Mucosa of stomach (tissue), 1 donor: ENCODE measurements at regions not wholly inside any gene's neighbourhood (a gene's known extent, or its start where the extent isn't known, plus 50 kb on each side); places are given as distances from the start of the nearest gene placed in this dataset.

Experiments
- H3K27me3 ChIP-seq: one replicate; pipeline ENCODE4 v1.7.0; 2013; ENCODE audit warnings: mild to moderate bottlenecking, low read length; ENCODE audit not compliant: control insufficient read depth, insufficient read depth
- H3K36me3 ChIP-seq: one replicate; pipeline ENCODE4 v1.7.0; 2013; ENCODE audit warnings: low read length; ENCODE audit not compliant: control insufficient read depth, insufficient read depth
- H3K4me1 ChIP-seq: one replicate; pipeline ENCODE4 v1.7.0; 2013; ENCODE audit warnings: mild to moderate bottlenecking, low read length; ENCODE audit not compliant: control insufficient read depth, insufficient read depth
- H3K4me3 ChIP-seq: one replicate; pipeline ENCODE4 v1.7.0; 2013; ENCODE audit warnings: low read length
- H3K9ac ChIP-seq: one replicate; pipeline ENCODE4 v1.7.0; 2013; ENCODE audit warnings: mild to moderate bottlenecking, low read length, moderate library complexity
- H3K9me3 ChIP-seq: one replicate; pipeline ENCODE4 v1.7.0; 2013; ENCODE audit warnings: mild to moderate bottlenecking, low read length, moderate library complexity; ENCODE audit not compliant: control insufficient read depth
- donor health status: Pancreatic carcinoma.

GRCh38 chr16:65728652-65729051, 606.8 kb upstream of the CDH11 start:
- no peaks in the 10 kb centered on the region for H3K36me3 ChIP-seq
- no peaks in the 10 kb centered on the region for H3K9me3 ChIP-seq
- H3K4me3 ChIP-seq: no peak overlapping the region
- H3K4me1 ChIP-seq: no peaks in the 10 kb centered on the region
- no peak overlapping the region for H3K9ac ChIP-seq
- H3K27me3 ChIP-seq: no peaks in the 10 kb centered on the region

DNA sequence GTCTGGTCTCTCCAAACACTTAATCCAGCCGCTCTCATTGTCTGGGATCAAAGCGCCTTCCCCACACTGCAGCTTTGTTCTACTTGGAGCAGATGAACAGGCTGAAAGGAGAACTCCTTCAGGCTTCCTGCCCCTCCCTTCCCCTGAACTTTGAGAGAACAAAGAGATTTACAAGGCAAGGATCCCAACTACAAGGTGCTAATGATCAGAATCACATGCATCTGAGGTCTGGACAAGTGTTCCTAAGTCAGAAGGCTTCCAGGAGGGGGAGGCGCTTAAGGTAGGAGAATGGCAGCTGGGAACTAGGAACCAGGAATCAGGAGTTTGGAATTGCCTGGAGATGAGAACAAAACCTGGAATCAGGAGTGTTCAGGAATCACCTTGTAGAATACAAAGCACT, 606.3 kb upstream of the CDH11 start:
- H3K4me3 ChIP-seq: no peak overlapping the region
- H3K4me1 ChIP-seq: no peaks in the 10 kb centered on the region
- no peaks in the 10 kb centered on the region for H3K36me3 ChIP-seq
- no peaks in the 10 kb centered on the region for H3K27me3 ChIP-seq
- H3K9me3 ChIP-seq: no peaks in the 10 kb centered on the region
- no peak overlapping the region for H3K9ac ChIP-seq

- no peaks in the 10 kb centered on the region for H3K27me3 ChIP-seq
- H3K9ac ChIP-seq: no peak overlapping the region
- H3K9me3 ChIP-seq: no peaks in the 10 kb centered on the region
- no peaks in the 10 kb centered on the region for H3K4me1 ChIP-seq
- no peak overlapping the region for H3K4me3 ChIP-seq
- H3K36me3 ChIP-seq: no peaks in the 10 kb centered on the region
Observed at GRCh38 chr16:65727534-65728137, 605.8 kb upstream of the CDH11 start.

DNA sequence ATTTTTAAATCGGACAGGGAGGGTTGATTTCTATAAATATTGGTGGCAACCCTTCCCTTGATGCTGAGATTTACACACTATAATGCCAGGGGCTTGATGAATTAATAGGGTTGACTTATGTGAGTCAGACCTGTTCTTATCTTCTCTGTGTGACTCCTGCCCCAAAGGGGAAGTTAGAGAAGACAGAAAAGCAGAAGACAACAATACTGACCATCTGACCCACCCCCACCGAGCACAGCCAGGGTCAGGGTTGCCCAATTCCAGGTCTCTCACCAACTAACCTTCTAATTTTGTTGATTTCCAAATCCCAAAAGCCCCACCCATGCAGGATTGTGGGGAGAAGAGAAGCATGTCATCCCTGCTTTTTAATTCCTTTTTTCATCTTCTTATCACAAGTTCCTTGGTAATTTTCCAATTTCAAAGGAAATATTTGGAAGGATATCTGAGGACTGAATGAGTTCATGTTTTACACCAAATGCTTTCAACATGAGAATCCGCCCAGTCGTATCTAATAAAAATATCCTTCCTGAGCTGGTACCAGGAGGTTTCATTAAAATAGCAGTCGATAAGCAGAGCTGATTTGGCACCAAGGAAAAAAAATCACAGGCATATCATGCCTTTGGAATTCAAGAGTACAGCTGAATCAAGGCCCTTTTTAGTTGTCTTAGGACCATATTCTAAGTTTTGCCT, 603.4 kb upstream of the CDH11 start:
- Histone ChIP-seq H3K9ac (no peak overlapping the region), H3K27me3 (no peaks in the 10 kb centered on the region), H3K4me3 (no peak overlapping the region)

GRCh38 chr16:65722429-65722828, 600.6 kb upstream of the CDH11 start:
- Histone ChIP-seq H3K4me1 (no peaks in the 10 kb centered on the region), H3K9ac (no peak overlapping the region), H3K9me3 (no peaks in the 10 kb centered on the region), H3K4me3 (no peak overlapping the region), H3K27me3 (no peaks in the 10 kb centered on the region), H3K36me3 (no peaks in the 10 kb centered on the region)

More for the DNA sequence above, 603.4 kb upstream of the CDH11 start:
- H3K4me1 ChIP-seq: no peaks in the 10 kb centered on the region
- no peaks in the 10 kb centered on the region for H3K9me3 ChIP-seq
- H3K36me3 ChIP-seq: no peaks in the 10 kb centered on the region

- H3K9me3 ChIP-seq: no peaks in the 10 kb centered on the region
- H3K4me1 ChIP-seq: no peaks in the 10 kb centered on the region
- no peaks in the 10 kb centered on the region for H3K27me3 ChIP-seq
- no peaks in the 10 kb centered on the region for H3K36me3 ChIP-seq
- no peak overlapping the region for H3K4me3 ChIP-seq
- no peak overlapping the region for H3K9ac ChIP-seq
Observed at GRCh38 chr16:65717846-65718245, 596.0 kb upstream of the CDH11 start.

DNA sequence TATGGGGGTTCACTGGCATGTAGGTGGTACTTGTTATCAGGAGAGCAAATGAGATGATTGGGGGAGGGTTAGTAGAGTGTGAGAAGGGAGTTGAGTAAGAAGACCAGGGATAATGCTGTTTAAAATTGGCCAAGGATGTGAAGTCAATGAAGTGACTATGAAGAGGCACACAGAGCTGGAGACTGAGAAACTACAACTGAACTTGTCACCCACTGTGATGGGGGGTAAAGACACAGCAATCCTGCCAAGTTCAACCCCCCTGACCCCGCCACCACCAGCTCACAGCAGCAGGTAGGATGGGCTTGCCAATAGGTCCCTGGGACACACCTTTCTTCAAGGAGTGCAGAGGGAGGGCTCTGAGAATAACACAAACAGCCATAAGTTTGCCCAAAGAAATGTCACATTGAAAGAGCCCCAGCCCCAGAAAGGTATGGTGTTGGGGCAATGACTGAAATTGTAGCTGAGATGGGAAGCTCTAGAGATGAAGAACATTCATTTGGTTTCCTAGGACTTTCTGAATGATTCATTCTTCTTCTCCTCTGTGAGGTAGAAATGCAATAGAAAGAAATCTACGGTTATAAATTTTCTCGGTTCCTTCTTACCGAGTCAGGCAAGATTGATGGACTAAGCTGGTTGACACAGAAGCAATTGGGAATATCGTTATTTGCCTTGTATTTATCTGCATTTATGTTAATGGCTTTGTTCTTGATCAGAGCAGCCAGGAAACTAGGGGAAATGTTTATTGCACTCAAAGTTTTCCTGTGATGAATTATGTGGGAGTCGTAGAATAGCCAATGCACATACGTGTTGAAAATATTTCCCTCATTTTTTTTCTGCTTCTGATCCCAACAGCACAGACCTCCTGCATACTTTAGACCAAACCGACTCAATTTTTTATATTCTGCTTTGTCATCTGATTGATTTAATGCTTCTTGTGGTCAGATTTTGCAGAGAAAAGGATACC, 595.2 kb upstream of the CDH11 start:
- Histone ChIP-seq H3K4me1 (no peaks in the 10 kb centered on the region), H3K9me3 (no peaks in the 10 kb centered on the region), H3K36me3 (no peaks in the 10 kb centered on the region), H3K4me3 (no peak overlapping the region), H3K27me3 (no peaks in the 10 kb centered on the region), H3K9ac (no peak overlapping the region)

GRCh38 chr16:65713181-65713808, 591.4 kb upstream of the CDH11 start:
- H3K9me3 ChIP-seq: no peaks in the 10 kb centered on the region
- no peaks in the 10 kb centered on the region for H3K27me3 ChIP-seq
- no peak overlapping the region for H3K4me3 ChIP-seq
- no peaks in the 10 kb centered on the region for H3K4me1 ChIP-seq
- no peaks in the 10 kb centered on the region for H3K36me3 ChIP-seq
- H3K9ac ChIP-seq: no peak overlapping the region

DNA sequence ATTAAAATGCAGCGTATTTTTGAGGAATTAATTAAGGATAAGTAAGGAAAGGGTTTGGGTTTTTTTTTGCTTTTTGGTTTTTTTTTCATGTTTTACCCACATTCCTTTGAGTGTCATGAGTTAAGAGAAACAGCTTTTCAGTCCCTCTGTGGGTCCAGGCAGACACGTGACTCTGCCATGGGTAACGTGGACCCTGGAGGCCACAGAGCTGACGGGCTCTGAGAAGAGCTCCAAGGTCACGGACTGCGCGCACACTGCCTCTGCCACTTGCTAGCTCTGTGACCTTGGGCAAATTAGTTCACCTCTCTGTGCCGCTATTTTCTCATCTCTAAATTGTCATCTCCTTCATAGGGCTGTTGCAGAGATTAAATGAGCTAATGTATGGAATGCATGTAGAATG, 588.2 kb upstream of the CDH11 start:
- H3K9ac ChIP-seq: no peak overlapping the region
- H3K4me3 ChIP-seq: no peak overlapping the region
- H3K9me3 ChIP-seq: no peaks in the 10 kb centered on the region
- no peaks in the 10 kb centered on the region for H3K36me3 ChIP-seq
- no peaks in the 10 kb centered on the region for H3K4me1 ChIP-seq
- H3K27me3 ChIP-seq: no peaks in the 10 kb centered on the region

DNA sequence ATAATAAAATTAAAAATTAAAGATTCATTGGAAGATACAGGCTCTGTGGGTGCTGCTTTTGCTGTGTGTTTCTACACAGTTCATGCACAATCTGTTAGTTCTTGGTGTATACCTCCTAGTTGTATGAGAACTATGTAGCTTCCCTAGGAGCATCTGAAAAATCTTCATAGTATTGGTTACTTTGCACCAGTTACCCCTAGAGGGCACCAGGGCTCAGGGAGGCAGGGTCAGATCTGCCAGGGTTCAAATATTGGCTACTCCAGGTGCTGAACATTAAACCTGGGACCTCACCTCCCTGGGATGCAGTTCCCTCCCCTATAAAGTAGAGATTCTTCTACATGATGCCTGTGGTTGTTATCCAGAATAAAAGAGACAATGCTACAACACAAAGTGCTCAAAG, 583.0 kb upstream of the CDH11 start:
- Histone ChIP-seq H3K36me3 (no peaks in the 10 kb centered on the region), H3K9me3 (no peaks in the 10 kb centered on the region), H3K27me3 (no peaks in the 10 kb centered on the region), H3K9ac (no peak overlapping the region), H3K4me1 (no peaks in the 10 kb centered on the region), H3K4me3 (no peak overlapping the region)

DNA sequence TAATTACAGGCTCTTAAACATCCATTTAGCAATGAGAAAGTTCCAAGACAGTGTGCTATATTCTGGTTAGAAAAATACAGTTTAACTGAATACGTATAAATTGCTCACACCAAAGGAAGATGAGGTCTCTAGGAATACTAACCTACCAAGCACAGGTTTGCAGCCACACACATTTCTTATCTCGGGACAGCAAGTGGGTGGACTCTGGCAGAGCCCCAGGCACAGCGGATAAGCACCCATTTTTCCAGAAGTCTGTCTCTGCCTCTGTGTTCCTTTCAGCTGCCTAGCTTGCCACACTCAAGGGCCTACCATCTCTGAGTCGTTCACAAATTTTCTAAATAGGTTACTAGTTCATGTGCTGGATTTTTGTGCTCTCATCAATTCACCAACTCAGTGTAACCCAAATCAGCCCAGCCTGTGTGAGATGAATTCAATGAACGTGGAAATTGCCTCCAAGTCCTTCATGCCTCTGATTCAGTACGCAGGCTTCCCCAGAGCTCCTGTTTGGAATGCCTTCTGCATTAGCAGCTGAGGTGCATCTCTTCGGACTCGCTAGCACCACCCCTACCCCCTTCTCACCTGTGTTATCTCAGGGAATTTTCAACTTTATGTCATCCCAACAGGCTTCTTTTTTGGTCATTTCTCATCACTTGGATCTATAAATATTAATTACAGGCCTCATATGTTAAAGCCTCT, 581.0 kb upstream of the CDH11 start:
- Histone ChIP-seq H3K4me3 (no peak overlapping the region), H3K9me3 (no peaks in the 10 kb centered on the region), H3K9ac (no peak overlapping the region), H3K4me1 (no peaks in the 10 kb centered on the region), H3K27me3 (no peaks in the 10 kb centered on the region), H3K36me3 (no peaks in the 10 kb centered on the region)
